Keratinocyte (primary cell): ENCODE measurements at regions not wholly inside any gene's neighbourhood (a gene's known extent, or its start where the extent isn't known, plus 50 kb on each side); places are given as distances from the start of the nearest gene placed in this dataset.

Experiments used
- DNase-seq: peaks from one replicate; pipeline ENCODE4 v3.0.0-alpha.2; 2011; ENCODE audit warnings: low read depth, missing footprints, low spot score
- FAIRE-seq: peaks from 2 replicates; lab custom pipeline; 2011; peaks lifted over from hg19 to GRCh38; lab: Jason Lieb, UNC
- H2AFZ ChIP-seq: 2 replicates; pipeline ENCODE4 v1.6.0; 2012; ENCODE audit warnings: low read length, control low read depth, inconsistent platforms; ENCODE audit not compliant: control insufficient read depth
- H3K27ac ChIP-seq: 2 replicates; pipeline ENCODE4 v1.5.1; 2011; ENCODE audit warnings: low read length; ENCODE audit not compliant: control insufficient read depth, insufficient read depth
- H3K27me3 ChIP-seq: 3 replicates; pipeline ENCODE4 v1.6.0; 2011; ENCODE audit warnings: low read length; ENCODE audit not compliant: control insufficient read depth, insufficient read depth; ENCODE audit errors: extremely low read depth
- H3K36me3 ChIP-seq, 2 experiments: 2 replicates in 1 of 2; 3 replicates in 1 of 2; pipeline ENCODE4 v1.5.1; 2011; ENCODE audit warnings: low read length in 2 of 2, mild to moderate bottlenecking in 1 of 2; ENCODE audit not compliant: control insufficient read depth in 2 of 2, insufficient read depth in 2 of 2; ENCODE audit errors: extremely low read depth in 1 of 2
- H3K4me1 ChIP-seq: 3 replicates; pipeline ENCODE4 v1.5.1; 2011; ENCODE audit warnings: low read length; ENCODE audit not compliant: control insufficient read depth, insufficient read depth; ENCODE audit errors: extremely low read depth
- H3K4me2 ChIP-seq: 3 replicates; pipeline ENCODE4 v1.6.0; 2011; ENCODE audit warnings: low read depth, low read length; ENCODE audit not compliant: control insufficient read depth, insufficient read depth; ENCODE audit errors: extremely low read depth
- H3K4me3 ChIP-seq, 3 experiments: fragments of 200-600 bp in 1 of 3; sonication (generic) in 1 of 3; 2 replicates in 2 of 3; 3 replicates in 1 of 3; pipeline ENCODE4 v1.5.1; 2011 to 2016; ENCODE audit warnings: low read length in 3 of 3, mild to moderate bottlenecking in 3 of 3, control low read depth in 2 of 3, inconsistent platforms in 1 of 3, low read depth in 1 of 3, mixed read lengths in 1 of 3, mixed run types in 1 of 3, moderate library complexity in 1 of 3; ENCODE audit not compliant: control insufficient read depth in 2 of 3, insufficient read depth in 2 of 3; ENCODE audit errors: extremely low read depth in 1 of 3
- H3K79me2 ChIP-seq: 2 replicates; pipeline ENCODE4 v1.6.0; 2012; ENCODE audit warnings: low read length; ENCODE audit not compliant: control insufficient read depth, insufficient read depth
- H3K9ac ChIP-seq: 3 replicates; pipeline ENCODE4 v1.6.0; 2011; ENCODE audit warnings: low read length; ENCODE audit not compliant: control insufficient read depth, insufficient read depth; ENCODE audit errors: extremely low read depth
- H3K9me1 ChIP-seq: 3 replicates; pipeline ENCODE4 v1.6.0; 2011; ENCODE audit warnings: low read length; ENCODE audit not compliant: control insufficient read depth, insufficient read depth; ENCODE audit errors: extremely low read depth
- H3K9me3 ChIP-seq: 2 replicates; pipeline ENCODE4 v1.5.1; 2012; ENCODE audit warnings: low read depth, low read length; ENCODE audit not compliant: control insufficient read depth
- H4K20me1 ChIP-seq: 3 replicates; pipeline ENCODE4 v1.6.0; 2011; ENCODE audit warnings: low read length; ENCODE audit not compliant: control insufficient read depth, insufficient read depth; ENCODE audit errors: extremely low read depth
- EZH2 ChIP-seq: IDR thresholded peaks from one replicate; pipeline ENCODE4 v1.6.1; 2012; ENCODE audit warnings: inconsistent platforms, mild to moderate bottlenecking, low read length, moderate library complexity
- dilution Hi-C: fragments of 300-500 bp; cut with MboI; formaldehyde crosslinking; loops from one replicate; pipeline ENCODE4 v1.7.0; 2020; ENCODE audit warnings: low sequenced_read_pairs; ENCODE audit not compliant: extremely low pct_ligation_motif_present
- TF ChIP-seq, protein P1 (sequence below), 3 experiments: IDR thresholded peaks in 1 of 3; conservative IDR thresholded peaks in 1 of 3; optimal IDR thresholded peaks in 1 of 3; 2 replicates in 2 of 3; 3 replicates in 1 of 3; pipeline versions ENCODE3 to v1.5.1; 2011; ENCODE audit warnings: low read length in 3 of 3, mild to moderate bottlenecking in 3 of 3, moderate library complexity in 2 of 3, control low read depth in 1 of 3, inconsistent platforms in 1 of 3; ENCODE audit not compliant: insufficient read depth in 2 of 3; ENCODE audit errors: extremely low read depth in 1 of 3

DNA sequence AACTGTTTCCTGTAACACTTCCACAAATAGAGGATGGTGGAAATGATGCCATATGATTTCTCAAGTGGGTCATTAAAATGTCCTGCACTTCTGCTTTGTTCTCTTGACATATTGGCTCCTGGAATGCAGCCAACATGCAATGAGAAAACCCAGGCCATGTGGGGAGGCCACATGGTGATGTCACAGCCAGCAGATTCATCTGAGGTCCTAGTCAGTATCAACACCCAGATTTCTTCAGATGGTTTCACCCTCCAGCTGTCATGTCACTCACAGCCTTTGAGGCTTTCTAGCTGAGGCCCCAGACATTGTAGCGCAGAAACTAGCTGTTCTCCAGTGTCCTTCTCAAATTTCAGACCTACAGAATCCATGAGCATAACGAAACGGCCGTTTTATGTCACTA lies 102.3 kb upstream of the NUPR2 start:
- Histone ChIP-seq H3K27me3 (no peaks in the 10 kb centered on the region), H4K20me1 (no peaks in the 10 kb centered on the region), H3K9me3 (peaks cover 3% of the 10 kb centered on the region), H3K9ac (no peak overlapping the region), H3K36me3 (no peaks in the 10 kb centered on the region), H3K9me1 (no peaks in the 10 kb centered on the region), H2AFZ (no peak overlapping the region), H3K4me3 (no peak overlapping the region), H3K4me1 (no peaks in the 10 kb centered on the region), H3K4me2 (no peak overlapping the region), H3K79me2 (no peaks in the 10 kb centered on the region), H3K27ac (no peak overlapping the region)
- FAIRE-seq = no peak
- no peak for DNase-seq
- no peak for TF ChIP-seq EZH2
- TF ChIP-seq, protein P1, sequence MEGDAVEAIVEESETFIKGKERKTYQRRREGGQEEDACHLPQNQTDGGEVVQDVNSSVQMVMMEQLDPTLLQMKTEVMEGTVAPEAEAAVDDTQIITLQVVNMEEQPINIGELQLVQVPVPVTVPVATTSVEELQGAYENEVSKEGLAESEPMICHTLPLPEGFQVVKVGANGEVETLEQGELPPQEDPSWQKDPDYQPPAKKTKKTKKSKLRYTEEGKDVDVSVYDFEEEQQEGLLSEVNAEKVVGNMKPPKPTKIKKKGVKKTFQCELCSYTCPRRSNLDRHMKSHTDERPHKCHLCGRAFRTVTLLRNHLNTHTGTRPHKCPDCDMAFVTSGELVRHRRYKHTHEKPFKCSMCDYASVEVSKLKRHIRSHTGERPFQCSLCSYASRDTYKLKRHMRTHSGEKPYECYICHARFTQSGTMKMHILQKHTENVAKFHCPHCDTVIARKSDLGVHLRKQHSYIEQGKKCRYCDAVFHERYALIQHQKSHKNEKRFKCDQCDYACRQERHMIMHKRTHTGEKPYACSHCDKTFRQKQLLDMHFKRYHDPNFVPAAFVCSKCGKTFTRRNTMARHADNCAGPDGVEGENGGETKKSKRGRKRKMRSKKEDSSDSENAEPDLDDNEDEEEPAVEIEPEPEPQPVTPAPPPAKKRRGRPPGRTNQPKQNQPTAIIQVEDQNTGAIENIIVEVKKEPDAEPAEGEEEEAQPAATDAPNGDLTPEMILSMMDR (optimal IDR thresholded peaks at IDR 0.05 in 1 of 3, IDR thresholded peaks at IDR 0.05 in 1 of 3, conservative IDR thresholded peaks at IDR 0.05 in 1 of 3; ENCODE audit: extremely low read depth in 1 of 3, insufficient read depth in 2 of 3, low read length in 3 of 3) = no peak
- dilution Hi-C loops = no loop called here

DNA sequence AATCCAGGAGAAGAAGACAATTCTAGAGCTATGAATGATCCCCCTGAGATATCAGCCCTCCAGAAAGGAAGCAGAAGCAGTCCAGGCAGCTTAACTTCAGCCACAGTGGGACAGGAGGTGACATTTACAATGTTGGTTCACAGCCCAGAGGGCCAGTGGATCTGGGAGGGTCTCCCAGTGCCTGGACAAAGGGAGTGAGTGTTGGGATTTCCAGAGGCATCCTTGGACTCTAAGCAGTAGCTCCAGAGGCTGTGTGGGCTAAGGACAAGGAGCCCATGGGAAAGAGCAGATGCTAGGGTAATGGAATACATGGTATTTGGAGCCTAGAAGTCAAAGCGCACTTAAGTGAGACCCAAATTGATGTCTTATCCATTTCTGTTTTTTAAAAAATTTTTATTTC lies 97.4 kb upstream of the NUPR2 start:
- Histone ChIP-seq H3K79me2 (no peaks in the 10 kb centered on the region), H3K27ac (no peak overlapping the region), H4K20me1 (no peaks in the 10 kb centered on the region), H3K9ac (no peak overlapping the region), H3K4me3 (no peak overlapping the region), H3K9me3 (peaks cover 3% of the 10 kb centered on the region), H2AFZ (no peak overlapping the region), H3K9me1 (no peaks in the 10 kb centered on the region), H3K27me3 (no peaks in the 10 kb centered on the region), H3K36me3 (no peaks in the 10 kb centered on the region), H3K4me1 (no peaks in the 10 kb centered on the region), H3K4me2 (no peak overlapping the region)
- TF ChIP-seq, protein P1 (optimal IDR thresholded peaks at IDR 0.05 in 1 of 3, IDR thresholded peaks at IDR 0.05 in 1 of 3, conservative IDR thresholded peaks at IDR 0.05 in 1 of 3; ENCODE audit: extremely low read depth in 1 of 3, insufficient read depth in 2 of 3, low read length in 3 of 3) = no peak
- TF ChIP-seq EZH2 = no peak
- DNase-seq = no peak
- dilution Hi-C loops = no loop called here
- FAIRE-seq = no peak
